ENCODE measurements at regions not wholly inside any gene's neighbourhood (a gene's known extent, or its start where the extent isn't known, plus 50 kb on each side); places are given as distances from the start of the nearest gene placed in this dataset.
"Not testable (repeated sequence)": the region's sequence is repeated elsewhere in the genome, so short reads cannot be mapped to it uniquely, and the experiment has no call there.

GRCh38 chr1:90295534-90295933 is 300.6 kb downstream of the ZNF326 start:
- FAIRE-seq = no peak
- TF ChIP-seq TAF1 (IDR thresholded peaks at IDR 0.05; ENCODE audit: low read depth, low read length) = no peak
- TF ChIP-seq POLR2A (IDR thresholded peaks at IDR 0.05; ENCODE audit: low read depth, low read length) = no peak
- TF ChIP-seq SPI1 (IDR thresholded peaks at IDR 0.05; ENCODE audit: low read depth, low read length) = no peak
- no peak for TF ChIP-seq PAX5 (IDR thresholded peaks at IDR 0.05; ENCODE audit: insufficient read depth, low read length, severe bottlenecking)
- no peak for TF ChIP-seq POU2F2 (IDR thresholded peaks at IDR 0.05; ENCODE audit: low read depth, low read length)
- no peak for TF ChIP-seq POLR2AphosphoS5 (IDR thresholded peaks at IDR 0.05; ENCODE audit: low read depth, low read length)
- DNase-seq (ENCODE audit: insufficient read length, low spot score) = no peak

GRCh38 chr1:90291431-90292216 is 296.7 kb downstream of the ZNF326 start:
- no peak for TF ChIP-seq POU2F2 (IDR thresholded peaks at IDR 0.05; ENCODE audit: low read depth, low read length)
- no peak for TF ChIP-seq SPI1 (IDR thresholded peaks at IDR 0.05; ENCODE audit: low read depth, low read length)
- TF ChIP-seq POLR2AphosphoS5 (IDR thresholded peaks at IDR 0.05; ENCODE audit: low read depth, low read length) = no peak
- no peak for TF ChIP-seq POLR2A (IDR thresholded peaks at IDR 0.05; ENCODE audit: low read depth, low read length)
- no peak for TF ChIP-seq TAF1 (IDR thresholded peaks at IDR 0.05; ENCODE audit: low read depth, low read length)
- no peak for TF ChIP-seq PAX5 (IDR thresholded peaks at IDR 0.05; ENCODE audit: insufficient read depth, low read length, severe bottlenecking)
- no peak for DNase-seq (ENCODE audit: insufficient read length, low spot score)
- no peak for FAIRE-seq

- DNase-seq (ENCODE audit: insufficient read length, low spot score) (no peak), FAIRE-seq (no peak)
- TF ChIP-seq POLR2AphosphoS5 (IDR thresholded peaks at IDR 0.05; ENCODE audit: low read depth, low read length) (no peak), PAX5 (IDR thresholded peaks at IDR 0.05; ENCODE audit: insufficient read depth, low read length, severe bottlenecking) (no peak), POU2F2 (IDR thresholded peaks at IDR 0.05; ENCODE audit: low read depth, low read length) (no peak), SPI1 (IDR thresholded peaks at IDR 0.05; ENCODE audit: low read depth, low read length) (no peak), POLR2A (IDR thresholded peaks at IDR 0.05; ENCODE audit: low read depth, low read length) (no peak), TAF1 (IDR thresholded peaks at IDR 0.05; ENCODE audit: low read depth, low read length) (no peak)
Observed at GRCh38 chr1:90282811-90283210, 287.9 kb downstream of the ZNF326 start.

GRCh38 chr1:90281886-90282285 is 287.0 kb downstream of the ZNF326 start:
- DNase-seq (ENCODE audit: insufficient read length, low spot score); FAIRE-seq: not testable (repeated sequence)

- DNase-seq (ENCODE audit: insufficient read length, low spot score) = no peak
- FAIRE-seq = no peak
- TF ChIP-seq POU2F2 (IDR thresholded peaks at IDR 0.05; ENCODE audit: low read depth, low read length) (no peak), POLR2AphosphoS5 (IDR thresholded peaks at IDR 0.05; ENCODE audit: low read depth, low read length) (no peak), PAX5 (IDR thresholded peaks at IDR 0.05; ENCODE audit: insufficient read depth, low read length, severe bottlenecking) (no peak), TAF1 (IDR thresholded peaks at IDR 0.05; ENCODE audit: low read depth, low read length) (no peak), SPI1 (IDR thresholded peaks at IDR 0.05; ENCODE audit: low read depth, low read length) (no peak), POLR2A (IDR thresholded peaks at IDR 0.05; ENCODE audit: low read depth, low read length) (no peak)
Observed at GRCh38 chr1:90277270-90277669, 282.4 kb downstream of the ZNF326 start.

- TF ChIP-seq SPI1 (IDR thresholded peaks at IDR 0.05; ENCODE audit: low read depth, low read length) (no peak), POLR2AphosphoS5 (IDR thresholded peaks at IDR 0.05; ENCODE audit: low read depth, low read length) (no peak), TAF1 (IDR thresholded peaks at IDR 0.05; ENCODE audit: low read depth, low read length) (no peak), POU2F2 (IDR thresholded peaks at IDR 0.05; ENCODE audit: low read depth, low read length) (no peak), POLR2A (IDR thresholded peaks at IDR 0.05; ENCODE audit: low read depth, low read length) (no peak), PAX5 (IDR thresholded peaks at IDR 0.05; ENCODE audit: insufficient read depth, low read length, severe bottlenecking) (no peak)
- DNase-seq (ENCODE audit: insufficient read length, low spot score) (no peak), FAIRE-seq (no peak)
Observed at GRCh38 chr1:90274376-90274775, 279.5 kb downstream of the ZNF326 start.

GRCh38 chr1:90273241-90273774 is 278.4 kb downstream of the ZNF326 start:
- TF ChIP-seq POLR2AphosphoS5 (IDR thresholded peaks at IDR 0.05; ENCODE audit: low read depth, low read length) (no peak), TAF1 (IDR thresholded peaks at IDR 0.05; ENCODE audit: low read depth, low read length) (no peak), POLR2A (IDR thresholded peaks at IDR 0.05; ENCODE audit: low read depth, low read length) (no peak), POU2F2 (IDR thresholded peaks at IDR 0.05; ENCODE audit: low read depth, low read length) (no peak), SPI1 (IDR thresholded peaks at IDR 0.05; ENCODE audit: low read depth, low read length) (no peak), PAX5 (IDR thresholded peaks at IDR 0.05; ENCODE audit: insufficient read depth, low read length, severe bottlenecking) (no peak)
- FAIRE-seq (no peak), DNase-seq (ENCODE audit: insufficient read length, low spot score) (no peak)

- DNase-seq (ENCODE audit: insufficient read length, low spot score) (no peak), FAIRE-seq (no peak)
- TF ChIP-seq TAF1 (IDR thresholded peaks at IDR 0.05; ENCODE audit: low read depth, low read length) (no peak), POU2F2 (IDR thresholded peaks at IDR 0.05; ENCODE audit: low read depth, low read length) (no peak), POLR2AphosphoS5 (IDR thresholded peaks at IDR 0.05; ENCODE audit: low read depth, low read length) (no peak), PAX5 (IDR thresholded peaks at IDR 0.05; ENCODE audit: insufficient read depth, low read length, severe bottlenecking) (no peak), POLR2A (IDR thresholded peaks at IDR 0.05; ENCODE audit: low read depth, low read length) (no peak), SPI1 (IDR thresholded peaks at IDR 0.05; ENCODE audit: low read depth, low read length) (no peak)
Observed at GRCh38 chr1:90262791-90263190, 267.9 kb downstream of the ZNF326 start.

GRCh38 chr1:90262286-90262685 is 267.4 kb downstream of the ZNF326 start:
- FAIRE-seq = no peak
- DNase-seq (ENCODE audit: insufficient read length, low spot score) = no peak
- TF ChIP-seq POLR2AphosphoS5 (IDR thresholded peaks at IDR 0.05; ENCODE audit: low read depth, low read length) (no peak), TAF1 (IDR thresholded peaks at IDR 0.05; ENCODE audit: low read depth, low read length) (no peak), POU2F2 (IDR thresholded peaks at IDR 0.05; ENCODE audit: low read depth, low read length) (no peak), SPI1 (IDR thresholded peaks at IDR 0.05; ENCODE audit: low read depth, low read length) (no peak), POLR2A (IDR thresholded peaks at IDR 0.05; ENCODE audit: low read depth, low read length) (no peak), PAX5 (IDR thresholded peaks at IDR 0.05; ENCODE audit: insufficient read depth, low read length, severe bottlenecking) (no peak)
